K562 (cell line): ENCODE measurements at regions not wholly inside any gene's neighbourhood (a gene's known extent, or its start where the extent isn't known, plus 50 kb on each side); places are given as distances from the start of the nearest gene placed in this dataset.

Experiments used
- ATAC-seq: fragments of 200-7000 bp; cut with Tn5 transposase; 3 replicates; pipeline ENCODE4 v1.9.1; 2020; ENCODE audit warnings: moderate library complexity
- BruUV-seq: library from RNA; stranded (reverse); fragments of 400-500 nt; replicated peaks from 2 replicates; lab custom pipeline; 2021; lab: Mats Ljungman, UMichigan
- CTCF ChIA-PET: fragments of 300-600 bp; formaldehyde crosslinking; extraction: SDS; loops from one replicate; lab custom pipeline; 2021; ENCODE audit warnings: low intra/inter-chr PET ratio; lab: Yijun Ruan, JAX
- POLR2A ChIA-PET: fragments of 300-600, 350-650 bp; sonication (Branson Sonifier 250); formaldehyde crosslinking; extraction: SDS; loops from one replicate; lab custom pipeline; 2021; ENCODE audit warnings: antibody characterized with exemption, inconsistent platforms; lab: Yijun Ruan, JAX
- DNase-seq, 4 experiments: peaks; one replicate each; pipeline versions ENCODE4 v3.0.0 to v3.0.0-alpha.2; 2011 to 2018; ENCODE audit warnings: low spot score in 3 of 4, mixed read lengths in 3 of 4; ENCODE audit errors: extremely low read depth in 1 of 4
- FAIRE-seq: peaks from 2 replicates; lab custom pipeline; 2011; peaks lifted over from hg19 to GRCh38; lab: Jason Lieb, UNC
- H2AFZ ChIP-seq: 2 replicates; pipeline ENCODE4 v1.6.0; 2011; ENCODE audit warnings: low read depth, low read length, control low read depth, inconsistent platforms
- H3K27ac ChIP-seq: fragments of 200-600 bp; 3 replicates; pipeline ENCODE4 v1.8.0; 2011; ENCODE audit warnings: low read depth, mild to moderate bottlenecking, control low read depth, inconsistent platforms, low read length, moderate library complexity, mixed read lengths; ENCODE audit errors: extremely low read depth
- H3K27me3 ChIP-seq, 2 experiments: fragments of 300-600 bp in 1 of 2; 2 replicates in 1 of 2; 3 replicates in 1 of 2; pipeline versions ENCODE4 v1.6.0 to v1.8.0; 2011; ENCODE audit warnings: inconsistent platforms in 2 of 2, low read length in 2 of 2, mild to moderate bottlenecking in 1 of 2, mixed read lengths in 1 of 2, moderate library complexity in 1 of 2; ENCODE audit not compliant: control insufficient read depth in 2 of 2, insufficient read depth in 2 of 2
- H3K36me3 ChIP-seq: fragments of 300-600 bp; 3 replicates; pipeline ENCODE4 v1.8.0; 2011; ENCODE audit warnings: mild to moderate bottlenecking, low read length, inconsistent platforms; ENCODE audit not compliant: control insufficient read depth, insufficient read depth
- H3K4me1 ChIP-seq, 2 experiments: fragments of 200-600 bp in 1 of 2; replicated peaks in 1 of 2; 2 replicates in 1 of 2; 3 replicates in 1 of 2; pipeline versions ENCODE4 v1.5.1 to v1.8.0; 2011; ENCODE audit warnings: inconsistent platforms in 2 of 2, low read length in 2 of 2, mild to moderate bottlenecking in 1 of 2, mixed read lengths in 1 of 2, moderate library complexity in 1 of 2; ENCODE audit not compliant: control insufficient read depth in 2 of 2, insufficient read depth in 2 of 2
- H3K4me2 ChIP-seq: 2 replicates; pipeline ENCODE4 v1.6.1; 2011; ENCODE audit warnings: low read length, control low read depth, inconsistent platforms, mixed read lengths; ENCODE audit not compliant: insufficient read depth
- H3K4me3 ChIP-seq: fragments of 200-600 bp; sonication (generic), shearing (Covaris generic); 2 replicates; pipeline ENCODE4 v1.5.1; 2016; ENCODE audit warnings: control low read depth, inconsistent platforms
- H3K79me2 ChIP-seq: fragments of 200-600 bp; 3 replicates; pipeline ENCODE4 v1.8.0; 2011; ENCODE audit warnings: low read length, inconsistent platforms; ENCODE audit not compliant: control insufficient read depth, insufficient read depth
- H3K9ac ChIP-seq, 2 experiments: 2 replicates each; pipeline versions ENCODE4 v1.6.0 to v1.6.1; 2011; ENCODE audit warnings: low read depth in 2 of 2, low read length in 2 of 2, control low read depth in 1 of 2, inconsistent platforms in 1 of 2, mild to moderate bottlenecking in 1 of 2, mixed read lengths in 1 of 2; ENCODE audit not compliant: insufficient read depth in 1 of 2
- H3K9me1 ChIP-seq: one replicate; pipeline ENCODE4 v1.6.0; 2011; ENCODE audit warnings: inconsistent platforms, mild to moderate bottlenecking, low read length, moderate library complexity; ENCODE audit not compliant: control insufficient read depth, insufficient read depth
- H3K9me3 ChIP-seq: replicated peaks from 2 replicates; pipeline ENCODE4 v1.5.1; 2011; ENCODE audit warnings: low read depth, low read length, inconsistent platforms; ENCODE audit not compliant: control insufficient read depth, insufficient read depth
- H4K20me1 ChIP-seq: replicated peaks from 2 replicates; pipeline ENCODE4 v1.6.1; 2011; ENCODE audit warnings: low read length, inconsistent platforms, mixed read lengths; ENCODE audit not compliant: control insufficient read depth, insufficient read depth
- MTF1 ChIP-seq: fragments of 250-450 bp; sonication (Bioruptor Pico); IDR thresholded peaks from 2 replicates; pipeline ENCODE4 v1.9.0; 2021; ENCODE audit warnings: moderate library complexity, mild to moderate bottlenecking, inconsistent platforms, borderline replicate concordance
- NR2F6 ChIP-seq: fragments of 450-650 bp; formaldehyde crosslinking; IDR thresholded peaks from 2 replicates; pipeline ENCODE4 v1.4.0; 2020; ENCODE audit warnings: mild to moderate bottlenecking
- NUFIP1 ChIP-seq: fragments of 450-650 bp; IDR thresholded peaks from 2 replicates; pipeline ENCODE4 v1.6.1; 2018; ENCODE audit not compliant: partially characterized antibody
- SLC30A9 ChIP-seq: fragments of 250-450 bp; sonication (Bioruptor Pico); IDR thresholded peaks from 2 replicates; pipeline ENCODE4 v1.8.0; 2022; ENCODE audit warnings: mild to moderate bottlenecking, moderate library complexity
- SMARCA5 ChIP-seq: fragments of 450-650 bp; IDR thresholded peaks from 2 replicates; pipeline ENCODE4 v1.6.1; 2016
- SRF ChIP-seq, 2 experiments: fragments of 250-450, 450-650 bp in 1 of 2; sonication (Bioruptor Pico) in 1 of 2; sonication (generic) in 1 of 2; formaldehyde crosslinking; IDR thresholded peaks; 2 replicates each; pipeline versions ENCODE4 v1.5.0 to v1.5.1; 2020 to 2022; ENCODE audit warnings: mild to moderate bottlenecking in 1 of 2, missing genetic modification reagents in 1 of 2
- YY1 ChIP-seq, 3 experiments: IDR thresholded peaks; 2 replicates each; pipeline ENCODE4 v1.6.1; 2011; ENCODE audit warnings: low read length in 2 of 3, mild to moderate bottlenecking in 2 of 3, moderate library complexity in 2 of 3, borderline replicate concordance in 1 of 3, control low read depth in 1 of 3, low read depth in 1 of 3; ENCODE audit not compliant: insufficient read depth in 3 of 3, insufficient replicate concordance in 2 of 3, control insufficient read depth in 1 of 3, insufficient read length in 1 of 3; ENCODE audit errors: extremely low read depth in 1 of 3
- ZBTB1 ChIP-seq: sonication (generic); formaldehyde crosslinking; IDR thresholded peaks from 2 replicates; pipeline ENCODE4 v1.8.1; 2023; ENCODE audit warnings: missing genetic modification reagents, low read depth, mild to moderate bottlenecking, borderline replicate concordance
- ZC3H11A ChIP-seq: IDR thresholded peaks from 2 replicates; pipeline ENCODE4 v1.6.1; 2012; ENCODE audit warnings: low read depth, low read length, improper control_type of control experiment
- ZNF232 ChIP-seq: sonication (generic); formaldehyde crosslinking; IDR thresholded peaks from 2 replicates; pipeline ENCODE4 v1.8.0; 2022; ENCODE audit warnings: mild to moderate bottlenecking, missing genetic modification reagents
- ZNF668 ChIP-seq: fragments of 250-450 bp; sonication (Bioruptor Pico); IDR thresholded peaks from 2 replicates; pipeline ENCODE4 v1.8.0; 2022; ENCODE audit warnings: mild to moderate bottlenecking, inconsistent platforms
- ZNF830 ChIP-seq: fragments of 250-450 bp; sonication (Bioruptor Pico); IDR thresholded peaks from 2 replicates; pipeline ENCODE4 v1.5.0; 2021; ENCODE audit warnings: mild to moderate bottlenecking
- WGBS: fragments of 100-300 bp; shearing (Covaris generic); methylation state at CpG from one replicate; pipeline ENCODE4 v1.1.6; 2016; ENCODE audit warnings: low coverage, mixed read lengths; ENCODE audit not compliant: insufficient coverage; ENCODE audit errors: missing lambda C conversion rate; 5-methylcytosine and 5-hydroxymethylcytosine counted together
- in situ Hi-C: fragments of 300-500 bp; cut with MboI; formaldehyde crosslinking; loops from 4 replicates; pipeline ENCODE4 v1.15.0; 2018; ENCODE audit warnings: inconsistent platforms, mixed read lengths
- intact Hi-C: fragments of 100-400 bp; cut with micrococcal nuclease; formaldehyde crosslinking; loops from 2 replicates; pipeline ENCODE4 v1.14.2; 2022

DNA sequence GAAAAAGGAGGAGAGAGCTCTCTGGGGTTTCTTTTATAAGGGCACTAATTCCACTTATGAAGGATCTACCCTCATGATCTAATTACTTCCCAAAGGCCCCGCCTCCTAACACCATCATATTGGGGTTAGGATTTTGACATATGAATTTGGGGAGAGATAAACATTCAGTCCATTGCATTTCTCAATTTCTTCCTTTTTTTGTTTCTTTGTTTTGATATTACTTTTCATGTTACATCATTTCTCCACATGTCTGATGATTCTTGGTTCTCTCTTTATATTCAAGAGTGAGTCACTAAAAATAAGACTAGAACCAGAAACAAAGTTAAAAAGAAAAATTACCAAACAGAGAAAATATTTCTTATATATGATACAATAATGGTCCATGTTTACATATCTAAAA lies 63.2 kb upstream of the DUSP10 start:
- intact Hi-C loops: no loop called here
- ChIA-PET POLR2A (no interaction called here), CTCF (no interaction called here)
- no peak overlapping the region for H2AFZ ChIP-seq
- H3K9me3 ChIP-seq: 0 out of 2 replicates have a peak, but pooled peaks cover 3% of the 10 kb centered on the region
- WGBS: 20% methylated on average over 1 of the region's 1 CpG
- ATAC-seq: no peak
- no peaks in the 10 kb centered on the region for H3K9me1 ChIP-seq
- no peaks in the 10 kb centered on the region for H3K79me2 ChIP-seq
- no peak for FAIRE-seq
- no TSS peak for BruUV-seq
- no peak for DNase-seq
- no peaks in the 10 kb centered on the region for H4K20me1 ChIP-seq
- TF ChIP-seq ZNF830 (CRISPR knock-in tag) (no peak), ZNF668 (no peak), NR2F6 (CRISPR knock-in tag) (no peak), YY1 (IDR thresholded peaks at IDR 0.05; ENCODE audit: borderline replicate concordance in 1 of 3, control insufficient read depth in 1 of 3, extremely low read depth in 1 of 3, insufficient read depth in 3 of 3, insufficient read length in 1 of 3, insufficient replicate concordance in 2 of 3, low read depth in 1 of 3, low read length in 2 of 3) (no peak), MTF1 (CRISPR knock-in tag) (no peak), NUFIP1 (no peak), ZC3H11A (no peak), ZNF232 (CRISPR knock-in tag) (no peak), SLC30A9 (no peak), ZBTB1 (no peak), SMARCA5 (no peak), SRF (CRISPR knock-in tag; IDR thresholded peaks at IDR 0.05) (no peak)
- TF ChIP-seq, all 486 proteins: peak for 0
- in situ Hi-C loops: no loop called here
- no peak overlapping the region for H3K4me2 ChIP-seq
- H3K4me1 ChIP-seq: no peaks in the 10 kb centered on the region
- no peak overlapping the region for H3K27ac ChIP-seq
- H3K36me3 ChIP-seq: no peaks in the 10 kb centered on the region
- H3K4me3 ChIP-seq: no peak overlapping the region
- H3K27me3 ChIP-seq: no peaks in the 10 kb centered on the region
- no peak overlapping the region for H3K9ac ChIP-seq
